ENCODE measurements at regions not wholly inside any gene's neighbourhood (a gene's known extent, or its start where the extent isn't known, plus 50 kb on each side); places are given as distances from the start of the nearest gene placed in this dataset.

DNA sequence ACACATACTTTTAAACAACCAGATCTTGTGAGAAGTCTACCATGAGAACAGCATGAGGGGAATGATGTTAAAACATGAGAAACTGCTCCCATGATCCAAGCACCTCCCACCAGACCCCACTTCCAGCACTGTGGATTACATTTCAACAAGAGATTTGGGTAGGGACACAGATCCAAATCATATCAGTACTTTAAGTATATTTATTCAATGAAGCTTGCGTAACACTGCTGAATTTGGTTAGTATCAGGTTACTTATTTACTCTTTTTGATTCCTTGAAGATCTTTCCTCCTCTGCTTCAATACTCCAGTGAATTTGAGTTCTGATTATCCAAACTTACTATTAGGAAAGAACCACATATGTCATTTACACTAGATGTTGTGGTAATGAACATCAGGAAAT is 418.6 kb downstream of the PIK3C3 start:
- TF ChIP-seq POLR2A (IDR thresholded peaks at IDR 0.05; ENCODE audit: low read length) = no peak
- no peak for TF ChIP-seq EHMT2 (IDR thresholded peaks at IDR 0.05; ENCODE audit: low read depth)
- TF ChIP-seq ESRRA (IDR thresholded peaks at IDR 0.05; ENCODE audit: borderline replicate concordance, low read length) = no peak
- TF ChIP-seq, protein P1, sequence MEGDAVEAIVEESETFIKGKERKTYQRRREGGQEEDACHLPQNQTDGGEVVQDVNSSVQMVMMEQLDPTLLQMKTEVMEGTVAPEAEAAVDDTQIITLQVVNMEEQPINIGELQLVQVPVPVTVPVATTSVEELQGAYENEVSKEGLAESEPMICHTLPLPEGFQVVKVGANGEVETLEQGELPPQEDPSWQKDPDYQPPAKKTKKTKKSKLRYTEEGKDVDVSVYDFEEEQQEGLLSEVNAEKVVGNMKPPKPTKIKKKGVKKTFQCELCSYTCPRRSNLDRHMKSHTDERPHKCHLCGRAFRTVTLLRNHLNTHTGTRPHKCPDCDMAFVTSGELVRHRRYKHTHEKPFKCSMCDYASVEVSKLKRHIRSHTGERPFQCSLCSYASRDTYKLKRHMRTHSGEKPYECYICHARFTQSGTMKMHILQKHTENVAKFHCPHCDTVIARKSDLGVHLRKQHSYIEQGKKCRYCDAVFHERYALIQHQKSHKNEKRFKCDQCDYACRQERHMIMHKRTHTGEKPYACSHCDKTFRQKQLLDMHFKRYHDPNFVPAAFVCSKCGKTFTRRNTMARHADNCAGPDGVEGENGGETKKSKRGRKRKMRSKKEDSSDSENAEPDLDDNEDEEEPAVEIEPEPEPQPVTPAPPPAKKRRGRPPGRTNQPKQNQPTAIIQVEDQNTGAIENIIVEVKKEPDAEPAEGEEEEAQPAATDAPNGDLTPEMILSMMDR (IDR thresholded peaks at IDR 0.05) = no peak
- TF ChIP-seq CEBPB (IDR thresholded peaks at IDR 0.05) = no peak
- TF ChIP-seq JUNB (IDR thresholded peaks at IDR 0.05) = no peak
- TF ChIP-seq FOSL2 (IDR thresholded peaks at IDR 0.05) = no peak
- TF ChIP-seq FOSL2 (CRISPR knock-in tag; IDR thresholded peaks at IDR 0.05) = no peak
